DND-41 (cell line): ENCODE measurements at regions not wholly inside any gene's neighbourhood (a gene's known extent, or its start where the extent isn't known, plus 50 kb on each side); places are given as distances from the start of the nearest gene placed in this dataset.
"Not testable (repeated sequence)": the region's sequence is repeated elsewhere in the genome, so short reads cannot be mapped to it uniquely, and the experiment has no call there.

ENCODE experiments used
- ATAC-seq: fragments of 200-7000 bp; cut with Tn5 transposase; 3 replicates; pipeline ENCODE4 v1.9.1; 2021; ENCODE audit warnings: low read depth; ENCODE audit not compliant: insufficient read depth
- DNase-seq: peaks from one replicate; pipeline ENCODE4 v3.0.0-alpha.2; 2020
- H2AFZ ChIP-seq: 2 replicates; pipeline ENCODE4 v1.6.0; 2012; ENCODE audit warnings: low read depth, low read length
- H3K27ac ChIP-seq: 2 replicates; pipeline ENCODE4 v1.5.1; 2012; ENCODE audit warnings: low read length, inconsistent platforms
- H3K27me3 ChIP-seq: fragments of 200-600 bp; sonication (generic); 2 replicates; pipeline ENCODE4 v1.6.0; 2012; ENCODE audit warnings: low read length, mild to moderate bottlenecking, inconsistent platforms; ENCODE audit not compliant: insufficient read depth, poor library complexity
- H3K36me3 ChIP-seq: 2 replicates; pipeline ENCODE4 v1.5.1; 2012; ENCODE audit warnings: low read length, inconsistent platforms; ENCODE audit not compliant: insufficient read depth
- H3K4me1 ChIP-seq: 2 replicates; pipeline ENCODE4 v1.5.1; 2012; ENCODE audit warnings: mild to moderate bottlenecking, low read length; ENCODE audit not compliant: insufficient read depth
- H3K4me2 ChIP-seq: 2 replicates; pipeline ENCODE4 v1.6.0; 2012; ENCODE audit warnings: mild to moderate bottlenecking, moderate library complexity, low read length, inconsistent platforms; ENCODE audit not compliant: insufficient read depth
- H3K4me3 ChIP-seq, 2 experiments: fragments of 200-600 bp in 1 of 2; shearing (Covaris generic) in 1 of 2; 2 replicates each; pipeline ENCODE4 v1.5.1; 2012 to 2016; ENCODE audit warnings: inconsistent platforms in 2 of 2, low read length in 2 of 2, mild to moderate bottlenecking in 2 of 2, low read depth in 1 of 2, moderate library complexity in 1 of 2
- H3K79me2 ChIP-seq: 2 replicates; pipeline ENCODE4 v1.6.0; 2012; ENCODE audit warnings: low read length, inconsistent platforms; ENCODE audit not compliant: insufficient read depth
- H3K9ac ChIP-seq: 2 replicates; pipeline ENCODE4 v1.6.0; 2012; ENCODE audit warnings: low read depth, mild to moderate bottlenecking, inconsistent platforms, low read length, moderate library complexity
- H3K9me3 ChIP-seq: 2 replicates; pipeline ENCODE4 v1.5.1; 2012; ENCODE audit warnings: low read length, moderate library complexity, mild to moderate bottlenecking, inconsistent platforms; ENCODE audit not compliant: insufficient read depth, severe bottlenecking
- H4K20me1 ChIP-seq: 2 replicates; pipeline ENCODE4 v1.6.0; 2012; ENCODE audit warnings: low read length; ENCODE audit not compliant: insufficient read depth

DNA sequence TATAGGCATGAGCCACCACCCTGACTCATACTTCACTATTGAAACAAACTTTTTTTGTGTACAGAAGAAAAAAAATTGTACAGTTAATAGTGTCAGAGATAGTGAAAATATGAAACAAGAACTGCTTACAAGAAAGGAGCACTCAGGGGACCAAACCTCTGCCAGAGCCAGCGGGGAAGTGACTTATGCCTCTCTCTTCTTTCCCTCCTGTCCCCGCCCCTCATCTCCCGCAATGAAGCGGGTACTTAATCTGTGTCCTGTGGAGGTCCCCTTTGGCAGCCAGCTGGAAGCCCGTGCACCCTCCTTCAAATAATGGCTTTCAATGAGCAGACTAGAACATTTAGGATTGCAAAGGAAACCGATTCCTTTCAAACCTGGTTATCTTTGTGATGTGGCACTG lies 51.5 kb downstream of the PPIAL4A start:
- H3K79me2 ChIP-seq, H3K4me3 ChIP-seq, H3K27ac ChIP-seq, H4K20me1 ChIP-seq, ATAC-seq, H3K4me2 ChIP-seq, H3K9me3 ChIP-seq, H3K27me3 ChIP-seq, DNase-seq, H2AFZ ChIP-seq, H3K36me3 ChIP-seq, H3K9ac ChIP-seq: not testable (repeated sequence)
- H3K4me1 ChIP-seq, result peaks cover 11% of the 10 kb centered on the region

DNA sequence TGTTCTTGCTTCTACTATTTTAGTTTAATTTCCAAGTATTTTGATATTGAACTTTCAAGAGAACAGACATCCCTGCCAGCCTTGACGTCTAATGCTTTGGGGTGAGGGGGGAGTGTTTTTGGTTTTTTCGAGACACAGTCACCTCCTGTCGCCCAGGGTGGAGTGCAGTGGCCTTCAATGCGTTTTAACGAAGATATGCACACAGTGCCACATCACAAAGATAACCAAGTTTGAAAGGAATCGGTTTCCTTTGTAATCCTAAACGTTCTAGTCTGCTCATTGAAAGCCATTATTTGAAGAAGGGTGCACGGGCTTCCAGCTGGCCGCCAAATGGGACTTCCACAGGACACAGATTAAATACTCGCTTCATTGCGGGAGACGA lies 52.3 kb downstream of the PPIAL4A start:
- not testable (repeated sequence) for H3K36me3 ChIP-seq, H3K9me3 ChIP-seq, H3K27me3 ChIP-seq, H4K20me1 ChIP-seq, DNase-seq, H3K79me2 ChIP-seq, H3K27ac ChIP-seq
- Histone ChIP-seq H3K4me1 (peaks cover 11% of the 10 kb centered on the region), H3K4me3 (peak overlapping the region in 1 of 2 experiments; percentile 59; a peak in 3 of 4 replicates), H2AFZ (peak overlapping the region; percentile 83), H3K9ac (peak overlapping the region; percentile 44), H3K4me2 (peak overlapping the region; percentile 82)
- ATAC-seq, result 0 out of 3 replicates have a peak, but pooled peaks have one; percentile 2

DNA sequence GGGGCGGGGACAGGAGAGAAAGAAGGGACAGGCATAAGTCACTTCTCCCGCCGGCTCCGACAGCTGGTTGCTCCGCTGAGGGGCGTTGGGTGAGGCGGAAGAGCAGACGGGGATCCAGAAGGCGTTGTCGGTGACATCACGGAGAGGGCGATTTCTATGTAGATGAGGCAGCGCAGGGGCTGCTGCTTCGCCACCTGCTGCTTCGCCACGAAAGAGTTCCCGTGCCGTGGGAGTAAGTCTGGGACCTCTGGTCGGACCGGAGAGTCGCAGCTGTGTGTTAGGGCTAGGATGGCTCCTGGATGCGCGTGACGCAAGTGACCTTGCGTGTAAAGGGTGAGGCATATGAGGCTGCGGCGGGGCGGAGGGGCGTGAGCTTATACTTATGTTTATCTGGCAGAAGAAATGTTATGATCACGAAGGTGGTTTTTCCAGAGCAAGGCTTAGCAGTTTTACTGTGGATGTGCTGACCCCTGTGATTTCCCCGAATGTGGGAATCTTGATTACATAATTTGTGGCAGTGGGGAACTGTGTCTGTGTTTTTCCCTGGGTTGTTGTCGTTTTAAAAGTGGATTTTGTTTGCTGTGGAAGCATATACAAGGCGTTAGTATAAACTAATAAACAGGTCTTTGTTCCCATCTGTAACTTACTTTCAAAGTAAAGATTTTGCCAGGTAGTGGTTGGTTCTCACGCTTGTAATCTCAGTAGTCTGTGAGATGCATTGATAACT lies 52.8 kb downstream of the PPIAL4A start:
- not testable (repeated sequence) for H3K9me3 ChIP-seq, H3K36me3 ChIP-seq, H3K79me2 ChIP-seq, H3K27me3 ChIP-seq, H4K20me1 ChIP-seq
- Histone ChIP-seq H3K4me1 (peaks cover 11% of the 10 kb centered on the region), H2AFZ (peak overlapping the region; percentile 83), H3K27ac (peak overlapping the region; percentile 66), H3K4me3 (peak overlapping the region in 1 of 2 experiments; percentile 59; a peak in 3 of 4 replicates), H3K4me2 (peak overlapping the region; percentile 82), H3K9ac (peak overlapping the region; percentile 44)
- ATAC-seq (peak; percentile 86), DNase-seq (peak; percentile 82)

DNA sequence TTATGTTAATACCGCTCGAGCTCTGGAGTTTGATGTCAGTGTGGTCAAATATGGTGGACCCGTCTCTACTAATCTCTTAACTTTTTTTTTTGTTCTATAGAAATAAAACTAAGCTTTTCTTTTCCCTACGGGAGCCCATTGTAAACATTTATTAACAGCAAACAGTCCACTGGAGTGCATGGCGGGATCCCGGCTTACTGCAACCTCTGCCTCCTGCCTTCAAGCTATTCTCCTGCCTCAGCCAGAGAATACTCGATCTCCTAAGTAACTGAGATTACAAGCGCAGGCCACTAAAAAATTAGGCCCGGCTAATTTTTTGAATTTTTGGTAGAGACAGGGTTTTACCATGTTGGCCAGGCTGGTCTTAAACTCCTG lies 53.4 kb downstream of the PPIAL4A start:
- H4K20me1 ChIP-seq, DNase-seq, H2AFZ ChIP-seq, H3K27me3 ChIP-seq, H3K79me2 ChIP-seq, H3K4me2 ChIP-seq, H3K36me3 ChIP-seq, H3K9ac ChIP-seq, H3K9me3 ChIP-seq, H3K4me3 ChIP-seq, H3K27ac ChIP-seq, ATAC-seq: not testable (repeated sequence)
- H3K4me1 ChIP-seq, result peaks cover 11% of the 10 kb centered on the region

DNA sequence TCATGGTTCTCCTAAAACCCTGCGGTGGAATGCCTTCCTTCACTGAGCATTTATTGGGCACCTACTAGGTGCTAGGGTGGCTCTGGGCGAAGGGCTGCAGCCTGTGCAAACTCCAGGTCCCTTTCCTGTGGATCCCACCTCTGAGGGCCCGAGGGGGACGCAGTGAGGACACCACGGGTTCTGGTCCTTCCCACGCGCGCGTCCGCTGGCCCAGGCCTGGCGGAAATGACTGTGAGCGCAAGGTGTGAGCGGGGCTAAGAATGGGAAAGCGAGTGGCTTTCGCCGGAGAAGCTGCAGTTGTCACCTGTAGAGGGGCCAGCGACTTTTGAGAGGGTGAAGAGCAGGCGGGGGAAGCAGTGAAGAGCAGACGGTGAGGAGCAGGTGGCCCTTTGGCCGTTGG lies 55.1 kb downstream of the PPIAL4A start:
- ATAC-seq, H3K9me3 ChIP-seq, H4K20me1 ChIP-seq, H3K9ac ChIP-seq, H3K36me3 ChIP-seq, DNase-seq, H3K4me3 ChIP-seq, H3K27me3 ChIP-seq, H3K4me2 ChIP-seq, H3K79me2 ChIP-seq, H2AFZ ChIP-seq, H3K27ac ChIP-seq: not testable (repeated sequence)
- peaks cover 11% of the 10 kb centered on the region for H3K4me1 ChIP-seq

DNA sequence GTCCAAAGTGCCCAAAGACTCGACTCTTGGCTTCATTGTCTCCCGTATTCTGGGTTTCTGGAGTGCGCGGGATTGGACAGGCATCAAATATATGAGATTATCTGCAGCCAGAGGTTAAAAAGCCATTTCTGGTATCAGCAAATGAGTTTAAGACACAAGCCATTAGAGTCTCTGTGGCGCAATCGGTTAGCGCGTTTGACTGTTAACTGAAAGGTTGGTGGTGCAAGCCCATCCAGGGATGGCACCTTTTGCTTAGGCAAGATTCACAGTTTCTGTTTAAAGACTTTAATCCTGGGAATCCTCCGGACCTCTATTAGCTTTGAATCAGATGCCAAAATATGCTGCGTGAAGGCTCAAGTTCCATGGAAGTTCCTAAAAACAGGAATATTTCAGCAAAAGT lies 55.6 kb downstream of the PPIAL4A start:
- DNase-seq, H3K9ac ChIP-seq, H3K27ac ChIP-seq, H4K20me1 ChIP-seq, H3K4me3 ChIP-seq, H3K9me3 ChIP-seq, H2AFZ ChIP-seq, ATAC-seq, H3K79me2 ChIP-seq, H3K36me3 ChIP-seq, H3K4me2 ChIP-seq, H3K27me3 ChIP-seq: not testable (repeated sequence)
- H3K4me1 ChIP-seq, result peaks cover 11% of the 10 kb centered on the region

DNA sequence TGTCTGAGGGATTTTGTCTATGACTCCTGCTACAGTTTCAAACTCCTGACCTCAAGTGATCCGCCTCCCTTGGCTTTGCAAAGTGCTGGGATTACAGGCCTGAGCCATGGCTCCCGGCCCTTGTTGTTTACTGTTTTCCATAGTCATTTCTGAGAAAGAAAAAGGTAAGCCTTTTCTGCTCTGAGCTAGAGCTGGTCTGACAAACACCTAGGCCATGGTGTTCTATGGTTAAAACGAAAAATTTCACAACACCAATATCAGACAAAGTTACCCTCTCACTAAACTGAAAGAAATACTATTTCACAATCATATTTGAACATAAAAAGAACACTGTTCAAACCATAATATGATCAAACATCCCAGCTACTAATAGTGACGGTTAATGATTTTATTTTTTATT lies 57.5 kb downstream of the PPIAL4A start:
- not testable (repeated sequence) for H3K4me2 ChIP-seq, H3K4me3 ChIP-seq, H3K36me3 ChIP-seq, H3K9ac ChIP-seq, H3K79me2 ChIP-seq, H4K20me1 ChIP-seq, ATAC-seq, H2AFZ ChIP-seq, H3K9me3 ChIP-seq, H3K4me1 ChIP-seq, H3K27ac ChIP-seq, DNase-seq, H3K27me3 ChIP-seq

DNA sequence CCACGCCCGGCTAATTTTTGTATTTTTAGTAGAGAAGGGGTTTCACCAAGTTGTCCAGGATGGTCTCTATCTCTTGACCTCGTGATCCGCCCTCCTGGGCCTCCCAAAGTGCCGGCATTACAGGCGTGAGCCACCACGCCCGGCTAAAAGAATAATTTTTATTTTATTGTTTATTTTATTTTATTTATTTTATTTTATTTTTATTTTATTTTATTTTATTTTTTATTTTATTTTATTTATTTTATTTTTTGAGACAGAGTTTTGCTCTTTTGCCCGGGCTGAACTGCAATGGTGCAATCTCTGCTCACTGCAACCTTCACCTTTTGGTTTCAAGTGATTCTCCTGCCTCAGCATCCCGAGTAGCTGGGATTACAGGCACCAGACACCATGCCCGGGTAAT lies 60.2 kb downstream of the PPIAL4A start:
- not testable (repeated sequence) for ATAC-seq, H3K4me2 ChIP-seq

More for the DNA sequence above, 60.2 kb downstream of the PPIAL4A start:
- not testable (repeated sequence) for H3K9me3 ChIP-seq, H3K9ac ChIP-seq, H3K27me3 ChIP-seq, H3K79me2 ChIP-seq, H2AFZ ChIP-seq, H3K4me1 ChIP-seq, H3K4me3 ChIP-seq, H4K20me1 ChIP-seq, DNase-seq, H3K36me3 ChIP-seq, H3K27ac ChIP-seq
